ENCODE measurements at regions not wholly inside any gene's neighbourhood (a gene's known extent, or its start where the extent isn't known, plus 50 kb on each side); places are given as distances from the start of the nearest gene placed in this dataset.

GRCh38 chr2:215498431-215498830 is 62.6 kb upstream of the FN1 start (continued):
- TF ChIP-seq DR1 (CRISPR knock-in tag; IDR thresholded peaks at IDR 0.05) (no peak), ZNF7 (CRISPR knock-in tag; IDR thresholded peaks at IDR 0.05) (no peak), GABPB1 (CRISPR knock-in tag; IDR thresholded peaks at IDR 0.05) (no peak; the same call in 1 of the 2 replicates), ZIK1 (CRISPR knock-in tag; IDR thresholded peaks at IDR 0.05; ENCODE audit: borderline replicate concordance, low read depth) (no peak), HNRNPH1 (optimal IDR thresholded peaks at IDR 0.05; ENCODE audit: low read depth, low read length) (no peak), HMGXB4 (CRISPR knock-in tag; IDR thresholded peaks at IDR 0.05; ENCODE audit: borderline replicate concordance in 1 of 2, low read depth in 1 of 2) (no peak; a peak in 1 of 4 replicates), ZNF703 (CRISPR knock-in tag; IDR thresholded peaks at IDR 0.05; ENCODE audit: borderline replicate concordance) (no peak), POLR2A (IDR thresholded peaks at IDR 0.05; ENCODE audit: insufficient read depth in 1 of 2, low read depth in 2 of 2, low read length in 2 of 2) (no peak), SATB2 (CRISPR knock-in tag; IDR thresholded peaks at IDR 0.05) (no peak), MTA3 (CRISPR knock-in tag; IDR thresholded peaks at IDR 0.05) (no peak), ZNF547 (CRISPR knock-in tag; IDR thresholded peaks at IDR 0.05) (no peak), NCOA1 (CRISPR knock-in tag; IDR thresholded peaks at IDR 0.05) (no peak), JUND (CRISPR knock-in tag; IDR thresholded peaks at IDR 0.05) (peak; percentile 61; the same call in 1 of the 2 replicates), KAT2B (IDR thresholded peaks at IDR 0.05; ENCODE audit: borderline replicate concordance, low read depth, low read length) (no peak), GATAD2A (CRISPR knock-in tag; IDR thresholded peaks at IDR 0.05) (peak; percentile 90), ZNF556 (CRISPR knock-in tag; IDR thresholded peaks at IDR 0.05; ENCODE audit: borderline replicate concordance) (peak; percentile 69; the same call in 1 of the 2 replicates), CBX2 (IDR thresholded peaks at IDR 0.05; ENCODE audit: low read depth, low read length) (no peak), CBX2 (CRISPR knock-in tag; IDR thresholded peaks at IDR 0.05; ENCODE audit: low read depth) (no peak), ZNF234 (CRISPR knock-in tag; conservative IDR thresholded peaks at IDR 0.05) (no peak), ZZZ3 (CRISPR knock-in tag; IDR thresholded peaks at IDR 0.05; ENCODE audit: borderline replicate concordance) (no peak), MTF1 (CRISPR knock-in tag; IDR thresholded peaks at IDR 0.05) (no peak), SMARCC2 (IDR thresholded peaks at IDR 0.05) (no peak), KLF6 (CRISPR knock-in tag; IDR thresholded peaks at IDR 0.05) (0 out of 2 replicates have a peak, but pooled peaks have one; percentile 27), ZNF777 (CRISPR knock-in tag; IDR thresholded peaks at IDR 0.05) (no peak), ZNF431 (CRISPR knock-in tag; IDR thresholded peaks at IDR 0.05; ENCODE audit: borderline replicate concordance, low read depth) (no peak), NR3C1 (CRISPR knock-in tag; IDR thresholded peaks at IDR 0.05) (no peak), ZBTB1 (CRISPR knock-in tag; IDR thresholded peaks at IDR 0.05; ENCODE audit: borderline replicate concordance) (no peak), ZMYM2 (CRISPR knock-in tag; IDR thresholded peaks at IDR 0.05) (no peak), RFX3 (CRISPR knock-in tag; IDR thresholded peaks at IDR 0.05) (no peak)
- TF ChIP-seq, protein P1, sequence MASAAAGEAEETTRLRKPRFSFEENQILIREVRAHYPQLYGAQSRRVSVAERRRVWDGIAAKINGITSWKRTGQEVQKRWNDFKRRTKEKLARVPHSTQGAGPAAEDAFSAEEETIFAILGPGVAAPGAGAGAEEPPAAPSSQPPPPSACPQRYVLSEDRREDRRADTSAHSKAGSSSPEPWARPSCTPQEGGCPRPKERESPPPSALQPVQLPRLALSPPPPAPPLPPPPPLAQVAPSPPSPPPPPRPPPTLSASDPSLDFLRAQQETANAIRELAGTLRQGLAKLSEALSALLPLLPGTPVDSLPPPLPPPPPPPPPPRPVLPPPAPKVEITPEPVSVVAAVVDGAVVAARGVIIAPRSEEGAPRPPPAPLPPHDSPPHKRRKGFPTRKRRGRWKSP (CRISPR knock-in tag; IDR thresholded peaks at IDR 0.05) = no peak
- TF ChIP-seq, protein P2, sequence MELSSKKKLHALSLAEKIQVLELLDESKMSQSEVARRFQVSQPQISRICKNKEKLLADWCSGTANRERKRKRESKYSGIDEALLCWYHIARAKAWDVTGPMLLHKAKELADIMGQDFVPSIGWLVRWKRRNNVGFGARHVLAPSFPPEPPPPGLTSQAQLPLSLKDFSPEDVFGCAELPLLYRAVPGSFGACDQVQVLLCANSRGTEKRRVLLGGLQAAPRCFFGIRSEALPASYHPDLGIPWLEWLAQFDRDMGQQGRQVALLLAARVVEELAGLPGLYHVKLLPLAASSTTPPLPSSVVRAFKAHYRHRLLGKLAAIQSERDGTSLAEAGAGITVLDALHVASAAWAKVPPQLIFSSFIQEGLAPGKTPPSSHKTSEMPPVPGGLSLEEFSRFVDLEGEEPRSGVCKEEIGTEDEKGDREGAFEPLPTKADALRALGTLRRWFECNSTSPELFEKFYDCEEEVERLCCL (CRISPR knock-in tag; IDR thresholded peaks at IDR 0.05; ENCODE audit: borderline replicate concordance) = no peak

All from HepG2 (cell line).